ENCODE measurements at regions not wholly inside any gene's neighbourhood (a gene's known extent, or its start where the extent isn't known, plus 50 kb on each side); places are given as distances from the start of the nearest gene placed in this dataset.

DNA sequence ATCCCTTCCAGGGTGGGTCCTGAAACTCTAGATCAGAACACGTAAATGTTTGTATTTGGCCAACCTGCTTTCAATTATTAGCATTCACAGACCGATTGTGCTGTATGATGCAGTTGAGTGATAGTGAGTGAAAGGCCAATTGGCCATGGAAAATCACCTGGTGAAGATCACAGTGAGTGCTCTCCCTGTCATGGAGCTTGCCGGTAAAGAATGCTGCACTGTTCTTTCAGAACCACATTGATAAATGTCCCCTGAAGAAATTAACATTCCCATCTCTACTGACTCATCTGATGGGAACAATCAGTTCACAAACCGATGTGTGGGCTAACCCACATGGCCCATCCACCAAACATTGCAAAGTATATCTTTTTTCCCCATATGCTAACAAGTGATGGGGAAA lies 324.8 kb upstream of the TBL1XR1 start:
- no peaks in the 10 kb centered on the region for H3K36me3 ChIP-seq
- H3K27me3 ChIP-seq: no peaks in the 10 kb centered on the region
- no peak overlapping the region for H3K4me3 ChIP-seq
- H3K27ac ChIP-seq: no peak overlapping the region
- DNase-seq (ENCODE audit: low spot score): no peak
- no peaks in the 10 kb centered on the region for H3K9me3 ChIP-seq
- TF ChIP-seq, protein P1, sequence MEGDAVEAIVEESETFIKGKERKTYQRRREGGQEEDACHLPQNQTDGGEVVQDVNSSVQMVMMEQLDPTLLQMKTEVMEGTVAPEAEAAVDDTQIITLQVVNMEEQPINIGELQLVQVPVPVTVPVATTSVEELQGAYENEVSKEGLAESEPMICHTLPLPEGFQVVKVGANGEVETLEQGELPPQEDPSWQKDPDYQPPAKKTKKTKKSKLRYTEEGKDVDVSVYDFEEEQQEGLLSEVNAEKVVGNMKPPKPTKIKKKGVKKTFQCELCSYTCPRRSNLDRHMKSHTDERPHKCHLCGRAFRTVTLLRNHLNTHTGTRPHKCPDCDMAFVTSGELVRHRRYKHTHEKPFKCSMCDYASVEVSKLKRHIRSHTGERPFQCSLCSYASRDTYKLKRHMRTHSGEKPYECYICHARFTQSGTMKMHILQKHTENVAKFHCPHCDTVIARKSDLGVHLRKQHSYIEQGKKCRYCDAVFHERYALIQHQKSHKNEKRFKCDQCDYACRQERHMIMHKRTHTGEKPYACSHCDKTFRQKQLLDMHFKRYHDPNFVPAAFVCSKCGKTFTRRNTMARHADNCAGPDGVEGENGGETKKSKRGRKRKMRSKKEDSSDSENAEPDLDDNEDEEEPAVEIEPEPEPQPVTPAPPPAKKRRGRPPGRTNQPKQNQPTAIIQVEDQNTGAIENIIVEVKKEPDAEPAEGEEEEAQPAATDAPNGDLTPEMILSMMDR (IDR thresholded peaks at IDR 0.05): no peak
- no peaks in the 10 kb centered on the region for H3K4me1 ChIP-seq

DNA sequence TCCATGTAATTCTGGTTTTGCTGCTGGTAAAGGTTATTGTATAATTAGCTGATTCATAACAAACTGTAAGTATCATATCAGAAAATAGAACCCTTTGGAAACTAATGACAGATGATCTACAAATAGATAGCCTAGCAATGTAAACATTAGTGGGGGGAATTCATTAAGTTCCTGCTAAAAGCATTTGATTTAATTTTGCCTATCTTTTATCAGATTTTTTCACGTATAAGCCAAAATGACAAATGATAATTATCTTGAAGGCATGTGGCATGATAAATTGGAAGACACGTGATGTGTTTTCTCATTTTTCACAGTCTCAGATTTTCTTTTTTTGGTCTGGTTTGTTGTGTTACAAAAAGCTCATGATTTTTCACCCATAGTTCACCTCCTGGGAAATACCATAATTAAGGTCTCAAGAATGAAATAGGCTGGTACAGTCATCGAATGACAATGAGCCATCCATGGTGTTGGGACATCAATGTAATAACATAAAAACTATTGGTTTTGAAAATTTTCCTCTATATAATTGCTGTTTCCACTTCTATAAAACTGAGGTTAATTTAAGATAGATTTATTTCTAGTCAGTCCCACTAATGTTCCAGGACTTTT lies 325.9 kb upstream of the TBL1XR1 start:
- Histone ChIP-seq H3K9me3 (no peaks in the 10 kb centered on the region), H3K27ac (no peak overlapping the region)
- TF ChIP-seq, protein P1 (IDR thresholded peaks at IDR 0.05): no peak

DNA sequence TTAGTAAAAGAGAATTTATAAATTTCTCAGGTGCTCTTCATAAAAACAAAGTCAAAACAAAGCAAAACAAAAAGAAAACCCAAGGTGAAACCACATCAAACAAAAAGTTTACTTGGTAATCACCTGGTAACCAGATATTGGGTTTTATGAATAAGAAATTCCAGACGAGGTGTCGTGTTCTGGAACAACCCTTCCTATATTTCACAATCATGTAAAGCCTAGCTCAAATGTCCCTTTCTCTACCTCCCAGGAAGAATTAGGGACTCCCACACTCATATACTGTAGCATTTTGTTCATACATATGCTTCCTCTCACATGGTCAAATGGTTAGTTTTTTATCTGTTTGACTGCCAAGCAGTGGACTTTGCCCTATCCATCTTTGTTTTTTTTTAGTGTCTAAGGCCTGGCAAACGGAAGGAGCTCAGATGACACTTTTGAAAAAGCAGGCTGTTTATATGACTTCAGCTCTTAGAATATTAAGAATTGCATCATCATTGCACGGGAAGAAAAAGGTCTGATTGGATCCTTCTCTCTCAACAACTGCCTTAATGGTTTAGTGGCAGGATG lies 326.7 kb upstream of the TBL1XR1 start:
- TF ChIP-seq, protein P1 (IDR thresholded peaks at IDR 0.05): no peak
- H3K9me3 ChIP-seq: no peaks in the 10 kb centered on the region
- no peaks in the 10 kb centered on the region for H3K36me3 ChIP-seq
- no peak overlapping the region for H3K27ac ChIP-seq
- H3K4me1 ChIP-seq: no peaks in the 10 kb centered on the region
- DNase-seq (ENCODE audit: low spot score): no peak
- no peak overlapping the region for H3K4me3 ChIP-seq
- H3K27me3 ChIP-seq: no peaks in the 10 kb centered on the region

More for the DNA sequence above, 325.9 kb upstream of the TBL1XR1 start:
- no peak for DNase-seq (ENCODE audit: low spot score)
- no peaks in the 10 kb centered on the region for H3K4me1 ChIP-seq
- no peaks in the 10 kb centered on the region for H3K36me3 ChIP-seq
- no peaks in the 10 kb centered on the region for H3K27me3 ChIP-seq
- no peak overlapping the region for H3K4me3 ChIP-seq

DNA sequence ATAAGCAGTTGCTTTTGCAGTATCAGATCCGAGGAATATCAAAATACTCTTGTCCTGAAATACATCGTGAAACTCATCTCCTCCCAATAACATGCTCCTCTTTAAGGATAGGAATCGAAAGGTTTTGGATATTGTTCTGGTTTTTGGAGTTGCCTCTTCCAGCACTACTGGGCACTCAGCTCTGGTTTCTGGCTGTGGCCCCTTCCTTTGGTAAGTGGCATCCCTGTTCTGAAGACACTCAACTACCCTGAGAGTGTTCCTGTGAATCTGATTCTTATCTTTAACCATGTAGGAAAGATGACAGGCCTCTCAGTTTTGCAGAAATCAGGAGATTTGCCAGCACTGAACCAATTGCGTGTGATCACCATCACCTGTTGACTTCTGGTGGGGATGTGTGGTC lies 327.5 kb upstream of the TBL1XR1 start:
- no peak overlapping the region for H3K4me3 ChIP-seq
- TF ChIP-seq, protein P1 (IDR thresholded peaks at IDR 0.05): no peak
- H3K9me3 ChIP-seq: no peaks in the 10 kb centered on the region
- H3K4me1 ChIP-seq: no peaks in the 10 kb centered on the region
- no peaks in the 10 kb centered on the region for H3K27me3 ChIP-seq
- DNase-seq (ENCODE audit: low spot score): no peak
- H3K27ac ChIP-seq: no peak overlapping the region
- H3K36me3 ChIP-seq: no peaks in the 10 kb centered on the region

DNA sequence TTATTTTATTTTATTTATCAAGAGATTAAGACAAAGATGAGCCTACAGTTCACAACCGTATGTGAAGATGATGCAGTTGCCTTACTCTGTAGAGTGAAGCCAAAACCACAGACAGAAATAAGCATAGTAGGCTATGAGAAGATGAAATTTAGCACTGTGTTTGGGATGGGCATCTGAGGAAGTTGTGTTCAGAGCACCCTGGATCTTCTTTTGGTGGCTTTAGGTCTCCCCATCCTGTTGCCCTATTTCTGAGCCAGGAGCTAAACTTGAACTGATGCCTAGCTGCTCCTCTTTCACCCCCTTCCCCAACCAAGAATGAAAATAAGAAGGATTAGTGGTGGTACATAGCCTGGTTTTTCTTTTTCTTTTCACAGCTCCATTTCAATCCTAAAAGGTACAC lies 328.1 kb upstream of the TBL1XR1 start:
- Histone ChIP-seq H3K27me3 (no peaks in the 10 kb centered on the region), H3K36me3 (no peaks in the 10 kb centered on the region), H3K4me3 (no peak overlapping the region), H3K27ac (no peak overlapping the region), H3K4me1 (no peaks in the 10 kb centered on the region), H3K9me3 (no peaks in the 10 kb centered on the region)
- TF ChIP-seq, protein P1 (IDR thresholded peaks at IDR 0.05): no peak
- no peak for DNase-seq (ENCODE audit: low spot score)
